ENCODE measurements at regions not wholly inside any gene's neighbourhood (a gene's known extent, or its start where the extent isn't known, plus 50 kb on each side); places are given as distances from the start of the nearest gene placed in this dataset.

- no peak for DNase-seq (ENCODE audit: low read depth)
These were observed 472.7 kb upstream of the HS6ST1 start for GRCh38 chr2:128791120-128791984.

- no peak for DNase-seq (ENCODE audit: low read depth)
These were observed 473.3 kb upstream of the HS6ST1 start for GRCh38 chr2:128791985-128792320.

GRCh38 chr2:128792476-128793054 is 473.9 kb upstream of the HS6ST1 start:
- no peak for DNase-seq (ENCODE audit: low read depth)

GRCh38 chr2:128793404-128793803 is 474.7 kb upstream of the HS6ST1 start:
- no peak for DNase-seq (ENCODE audit: low read depth)

GRCh38 chr2:128794285-128794684 is 475.6 kb upstream of the HS6ST1 start:
- no peak for DNase-seq (ENCODE audit: low read depth)

GRCh38 chr2:128796321-128796720 is 477.7 kb upstream of the HS6ST1 start:
- no peak for DNase-seq (ENCODE audit: low read depth)

- no peak for DNase-seq (ENCODE audit: low read depth)
These were observed 478.4 kb upstream of the HS6ST1 start for GRCh38 chr2:128797092-128797491.

- DNase-seq (ENCODE audit: low read depth): no peak
These were observed 478.9 kb upstream of the HS6ST1 start for GRCh38 chr2:128797533-128797932.

GRCh38 chr2:128797937-128798336 is 479.3 kb upstream of the HS6ST1 start:
- DNase-seq (ENCODE audit: low read depth): no peak

- no peak for DNase-seq (ENCODE audit: low read depth)
These were observed 480.0 kb upstream of the HS6ST1 start for GRCh38 chr2:128798502-128799283.

- DNase-seq (ENCODE audit: low read depth): no peak
These were observed 480.6 kb upstream of the HS6ST1 start for GRCh38 chr2:128799284-128799552.

- DNase-seq (ENCODE audit: low read depth): no peak
These were observed 481.1 kb upstream of the HS6ST1 start for GRCh38 chr2:128799730-128800129.

- DNase-seq (ENCODE audit: low read depth): peak; percentile 11
These were observed 482.9 kb upstream of the HS6ST1 start for GRCh38 chr2:128801576-128801975.

- no peak for DNase-seq (ENCODE audit: low read depth)
These were observed 484.6 kb upstream of the HS6ST1 start for GRCh38 chr2:128803222-128803621.

- DNase-seq (ENCODE audit: low read depth): no peak
These were observed 486.6 kb upstream of the HS6ST1 start for GRCh38 chr2:128805237-128805636.

- no peak for DNase-seq (ENCODE audit: low read depth)
These were observed 487.2 kb upstream of the HS6ST1 start for GRCh38 chr2:128805918-128806317.

GRCh38 chr2:128807317-128807716 is 488.6 kb upstream of the HS6ST1 start:
- DNase-seq (ENCODE audit: low read depth): no peak

GRCh38 chr2:128808462-128809258 is 490.0 kb upstream of the HS6ST1 start:
- no peak for DNase-seq (ENCODE audit: low read depth)

GRCh38 chr2:128809259-128809636 is 490.6 kb upstream of the HS6ST1 start:
- no peak for DNase-seq (ENCODE audit: low read depth)

- no peak for DNase-seq (ENCODE audit: low read depth)
These were observed 491.2 kb upstream of the HS6ST1 start for GRCh38 chr2:128809880-128810279.

- DNase-seq (ENCODE audit: low read depth): no peak
These were observed 493.7 kb upstream of the HS6ST1 start for GRCh38 chr2:128812183-128812940.

Data from forelimb muscle (tissue), 1 donor.